H1 (cell line): ENCODE measurements at regions not wholly inside any gene's neighbourhood (a gene's known extent, or its start where the extent isn't known, plus 50 kb on each side); places are given as distances from the start of the nearest gene placed in this dataset.

ENCODE experiments used
- CBX8 ChIP-seq: fragments of 300-800, 300-1000 bp; sonication (generic); IDR thresholded peaks from 2 replicates; pipeline ENCODE4 v1.7.1; 2016; ENCODE audit warnings: low read depth, low read length, borderline replicate concordance
- CREB1 ChIP-seq: IDR thresholded peaks from 2 replicates; pipeline ENCODE4 v1.6.1; 2012; ENCODE audit warnings: inconsistent platforms
- RBBP5 ChIP-seq: IDR thresholded peaks from 2 replicates; pipeline ENCODE4 v1.7.1; 2012; ENCODE audit warnings: low read depth, mild to moderate bottlenecking, inconsistent platforms, low read length, moderate library complexity, borderline replicate concordance
- SP1 ChIP-seq: IDR thresholded peaks from 2 replicates; pipeline ENCODE4 v1.6.1; 2011; ENCODE audit warnings: low read depth, low read length
- SP2 ChIP-seq: IDR thresholded peaks from 2 replicates; pipeline ENCODE4 v1.6.1; 2012; ENCODE audit warnings: mild to moderate bottlenecking, low read length, inconsistent platforms

DNA sequence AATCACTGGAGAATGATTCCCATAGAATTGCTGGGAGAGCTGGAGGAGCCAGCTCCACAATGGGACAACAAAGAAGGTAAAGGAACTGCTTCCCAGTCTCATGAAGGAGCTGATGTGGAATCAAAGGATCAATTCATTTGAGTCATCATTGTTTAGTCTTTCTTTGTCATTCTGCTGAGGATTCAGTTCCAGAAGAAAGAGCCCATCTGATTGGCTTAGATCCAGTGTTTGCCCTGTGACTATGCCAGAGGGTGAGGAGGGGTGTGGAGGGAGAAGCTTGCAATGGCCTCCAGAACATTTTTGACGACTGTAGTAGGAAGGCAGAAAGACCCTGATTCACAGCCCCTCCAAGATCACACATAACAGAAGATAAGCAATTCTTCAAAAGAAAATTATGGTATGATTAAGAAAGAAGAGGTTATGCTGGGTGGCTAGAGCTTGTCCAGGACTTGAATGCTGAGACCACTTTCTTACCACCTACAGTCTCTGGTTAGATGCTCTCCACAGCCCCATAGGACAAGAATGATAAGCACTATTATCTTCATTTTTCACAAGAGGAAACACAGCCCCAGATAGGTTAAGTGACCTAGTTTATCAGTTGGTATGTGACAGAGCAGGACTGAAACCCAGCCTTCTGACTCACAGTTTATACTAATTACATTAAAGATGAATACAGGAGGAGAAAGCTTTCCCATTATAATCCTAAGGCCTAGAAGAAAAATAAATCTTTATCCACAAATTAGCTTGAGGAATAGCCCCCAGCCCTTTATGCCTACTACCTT, 363.1 kb downstream of the PRELID2 start (continued):
- no peak for TF ChIP-seq RBBP5
- no peak for TF ChIP-seq CREB1
- TF ChIP-seq CBX8 = no peak
- no peak for TF ChIP-seq SP2
- TF ChIP-seq SP1 = no peak
